ENCODE measurements at regions not wholly inside any gene's neighbourhood (a gene's known extent, or its start where the extent isn't known, plus 50 kb on each side); places are given as distances from the start of the nearest gene placed in this dataset.

DNA sequence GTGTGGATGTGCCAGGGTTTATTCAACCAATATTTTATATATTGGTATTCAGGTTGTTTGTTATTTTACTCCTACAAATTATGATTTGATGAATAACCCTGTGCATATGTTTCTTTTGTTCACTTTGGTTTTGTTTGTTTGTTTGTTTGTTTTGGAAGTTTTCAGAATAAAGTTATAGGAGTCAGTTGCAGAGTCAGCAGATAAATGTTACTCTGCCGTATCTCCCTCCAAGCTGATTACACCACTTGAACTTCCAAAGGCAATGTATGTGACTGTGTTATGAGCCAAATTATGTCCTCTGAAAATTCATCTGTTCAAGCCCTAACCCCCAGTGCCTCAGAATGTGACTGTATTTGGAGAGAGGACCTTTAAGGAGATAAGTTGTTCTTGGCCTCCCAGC is 497.5 kb downstream of the TNS1 start:
- TF ChIP-seq SIN3A (IDR thresholded peaks at IDR 0.05; ENCODE audit: borderline replicate concordance, insufficient read depth, low read depth, low read length) (no peak), POLR2AphosphoS5 (IDR thresholded peaks at IDR 0.05; ENCODE audit: low read depth, low read length) (no peak), TCF7L2 (IDR thresholded peaks at IDR 0.05; ENCODE audit: low read depth, low read length) (no peak)
- TF ChIP-seq, protein P1, sequence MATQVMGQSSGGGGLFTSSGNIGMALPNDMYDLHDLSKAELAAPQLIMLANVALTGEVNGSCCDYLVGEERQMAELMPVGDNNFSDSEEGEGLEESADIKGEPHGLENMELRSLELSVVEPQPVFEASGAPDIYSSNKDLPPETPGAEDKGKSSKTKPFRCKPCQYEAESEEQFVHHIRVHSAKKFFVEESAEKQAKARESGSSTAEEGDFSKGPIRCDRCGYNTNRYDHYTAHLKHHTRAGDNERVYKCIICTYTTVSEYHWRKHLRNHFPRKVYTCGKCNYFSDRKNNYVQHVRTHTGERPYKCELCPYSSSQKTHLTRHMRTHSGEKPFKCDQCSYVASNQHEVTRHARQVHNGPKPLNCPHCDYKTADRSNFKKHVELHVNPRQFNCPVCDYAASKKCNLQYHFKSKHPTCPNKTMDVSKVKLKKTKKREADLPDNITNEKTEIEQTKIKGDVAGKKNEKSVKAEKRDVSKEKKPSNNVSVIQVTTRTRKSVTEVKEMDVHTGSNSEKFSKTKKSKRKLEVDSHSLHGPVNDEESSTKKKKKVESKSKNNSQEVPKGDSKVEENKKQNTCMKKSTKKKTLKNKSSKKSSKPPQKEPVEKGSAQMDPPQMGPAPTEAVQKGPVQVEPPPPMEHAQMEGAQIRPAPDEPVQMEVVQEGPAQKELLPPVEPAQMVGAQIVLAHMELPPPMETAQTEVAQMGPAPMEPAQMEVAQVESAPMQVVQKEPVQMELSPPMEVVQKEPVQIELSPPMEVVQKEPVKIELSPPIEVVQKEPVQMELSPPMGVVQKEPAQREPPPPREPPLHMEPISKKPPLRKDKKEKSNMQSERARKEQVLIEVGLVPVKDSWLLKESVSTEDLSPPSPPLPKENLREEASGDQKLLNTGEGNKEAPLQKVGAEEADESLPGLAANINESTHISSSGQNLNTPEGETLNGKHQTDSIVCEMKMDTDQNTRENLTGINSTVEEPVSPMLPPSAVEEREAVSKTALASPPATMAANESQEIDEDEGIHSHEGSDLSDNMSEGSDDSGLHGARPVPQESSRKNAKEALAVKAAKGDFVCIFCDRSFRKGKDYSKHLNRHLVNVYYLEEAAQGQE (IDR thresholded peaks at IDR 0.05; ENCODE audit: insufficient read depth in 1 of 2, low read depth in 2 of 2, low read length in 1 of 2): no peak
- TF ChIP-seq, protein P2, sequence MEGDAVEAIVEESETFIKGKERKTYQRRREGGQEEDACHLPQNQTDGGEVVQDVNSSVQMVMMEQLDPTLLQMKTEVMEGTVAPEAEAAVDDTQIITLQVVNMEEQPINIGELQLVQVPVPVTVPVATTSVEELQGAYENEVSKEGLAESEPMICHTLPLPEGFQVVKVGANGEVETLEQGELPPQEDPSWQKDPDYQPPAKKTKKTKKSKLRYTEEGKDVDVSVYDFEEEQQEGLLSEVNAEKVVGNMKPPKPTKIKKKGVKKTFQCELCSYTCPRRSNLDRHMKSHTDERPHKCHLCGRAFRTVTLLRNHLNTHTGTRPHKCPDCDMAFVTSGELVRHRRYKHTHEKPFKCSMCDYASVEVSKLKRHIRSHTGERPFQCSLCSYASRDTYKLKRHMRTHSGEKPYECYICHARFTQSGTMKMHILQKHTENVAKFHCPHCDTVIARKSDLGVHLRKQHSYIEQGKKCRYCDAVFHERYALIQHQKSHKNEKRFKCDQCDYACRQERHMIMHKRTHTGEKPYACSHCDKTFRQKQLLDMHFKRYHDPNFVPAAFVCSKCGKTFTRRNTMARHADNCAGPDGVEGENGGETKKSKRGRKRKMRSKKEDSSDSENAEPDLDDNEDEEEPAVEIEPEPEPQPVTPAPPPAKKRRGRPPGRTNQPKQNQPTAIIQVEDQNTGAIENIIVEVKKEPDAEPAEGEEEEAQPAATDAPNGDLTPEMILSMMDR (IDR thresholded peaks at IDR 0.05): no peak
- Histone ChIP-seq H3K4me1 (ENCODE audit: control insufficient read depth, insufficient read depth, low read length) (no peaks in the 10 kb centered on the region; the same call in 1 of the 2 replicates), H3K36me3 (ENCODE audit: control insufficient read depth, insufficient read depth, low read length) (no peaks in the 10 kb centered on the region), H3K27ac (ENCODE audit: low read length) (no peak overlapping the region), H3K4me3 (ENCODE audit: low read depth in 2 of 2, low read length in 2 of 2) (no peak overlapping the region), H3K9me3 (ENCODE audit: control insufficient read depth, insufficient read depth, low read depth, low read length) (no peaks in the 10 kb centered on the region), H3K27me3 (ENCODE audit: control insufficient read depth, insufficient read depth, low read length) (no peaks in the 10 kb centered on the region)
- POLR2A ChIA-PET: no interaction called here
- no peak for ATAC-seq
- BruUV-seq (replicated peaks): no TSS peak
- in situ Hi-C loops (cut with HindIII; ENCODE audit: low pct_unique_long_range_greater_than_20kb, low sequenced_read_pairs) (no loop called here), intact Hi-C loops (cut with micrococcal nuclease; ENCODE audit: unreplicated experiment) (no loop called here)
- CTCF ChIA-PET: no interaction called here
- DNase-seq (ENCODE audit: low read depth, low spot score): no peak

DNA sequence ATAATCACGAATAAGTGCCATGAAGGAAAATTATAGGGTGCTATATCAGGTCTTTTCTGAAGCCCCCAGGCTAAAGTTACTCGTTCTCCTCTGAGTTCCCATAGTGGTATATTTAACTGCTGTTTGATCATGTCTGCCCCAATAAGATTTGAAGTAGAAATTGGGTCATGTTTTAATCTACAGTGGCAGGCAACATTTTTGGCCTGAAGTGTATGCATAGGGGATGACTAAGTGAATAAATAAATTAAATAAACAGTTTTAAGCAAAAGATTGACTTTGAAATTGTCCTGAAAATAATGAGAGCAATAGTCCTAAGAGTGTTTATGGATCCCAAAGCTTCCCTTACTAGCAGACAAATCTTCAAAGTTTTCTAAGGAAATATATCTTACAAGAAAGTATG is 500.9 kb downstream of the TNS1 start:
- no peaks in the 10 kb centered on the region for H3K4me1 ChIP-seq (ENCODE audit: control insufficient read depth, insufficient read depth, low read length)
- ATAC-seq (no peak), DNase-seq (ENCODE audit: low read depth, low spot score) (no peak)
- no peak for TF ChIP-seq TCF7L2 (IDR thresholded peaks at IDR 0.05; ENCODE audit: low read depth, low read length)
- TF ChIP-seq SIN3A (IDR thresholded peaks at IDR 0.05; ENCODE audit: borderline replicate concordance, insufficient read depth, low read depth, low read length): no peak
- TF ChIP-seq, protein P2 (IDR thresholded peaks at IDR 0.05): no peak
- TF ChIP-seq, protein P1 (IDR thresholded peaks at IDR 0.05; ENCODE audit: insufficient read depth in 1 of 2, low read depth in 2 of 2, low read length in 1 of 2): no peak
- no peak for TF ChIP-seq POLR2AphosphoS5 (IDR thresholded peaks at IDR 0.05; ENCODE audit: low read depth, low read length)
- no peaks in the 10 kb centered on the region for H3K27me3 ChIP-seq (ENCODE audit: control insufficient read depth, insufficient read depth, low read length)
- intact Hi-C loops (cut with micrococcal nuclease; ENCODE audit: unreplicated experiment): no loop called here
- H3K27ac ChIP-seq (ENCODE audit: low read length): no peak overlapping the region
- in situ Hi-C loops (cut with HindIII; ENCODE audit: low pct_unique_long_range_greater_than_20kb, low sequenced_read_pairs): no loop called here
- no TSS peak for BruUV-seq (replicated peaks)
- H3K4me3 ChIP-seq (ENCODE audit: low read depth in 2 of 2, low read length in 2 of 2): no peak overlapping the region
- no peaks in the 10 kb centered on the region for H3K36me3 ChIP-seq (ENCODE audit: control insufficient read depth, insufficient read depth, low read length)
- H3K9me3 ChIP-seq (ENCODE audit: control insufficient read depth, insufficient read depth, low read depth, low read length): no peaks in the 10 kb centered on the region
- CTCF ChIA-PET: no interaction called here
- POLR2A ChIA-PET: no interaction called here

Data from Panc1 (cell line).